GM12891 (cell line): ENCODE measurements at regions not wholly inside any gene's neighbourhood (a gene's known extent, or its start where the extent isn't known, plus 50 kb on each side); places are given as distances from the start of the nearest gene placed in this dataset.
"Not testable (repeated sequence)": the region's sequence is repeated elsewhere in the genome, so short reads cannot be mapped to it uniquely, and the experiment has no call there.

ENCODE experiments used
- DNase-seq: peaks from one replicate; pipeline ENCODE4 v3.0.0; 2011; ENCODE audit warnings: low spot score; ENCODE audit not compliant: insufficient read length
- FAIRE-seq: peaks from 2 replicates; lab custom pipeline; 2011; peaks lifted over from hg19 to GRCh38; lab: Jason Lieb, UNC
- PAX5 ChIP-seq: IDR thresholded peaks from 2 replicates; pipeline ENCODE4 v1.6.1; 2011; ENCODE audit warnings: low read length, moderate library complexity, mild to moderate bottlenecking; ENCODE audit not compliant: insufficient read depth, severe bottlenecking
- POLR2A ChIP-seq: IDR thresholded peaks from 2 replicates; pipeline ENCODE4 v1.6.1; 2011; ENCODE audit warnings: low read depth, low read length, control low read depth
- POLR2AphosphoS5 ChIP-seq: IDR thresholded peaks from 2 replicates; pipeline ENCODE4 v1.6.1; 2011; ENCODE audit warnings: low read depth, low read length, control low read depth
- POU2F2 ChIP-seq: IDR thresholded peaks from 2 replicates; pipeline ENCODE4 v1.6.1; 2011; ENCODE audit warnings: low read depth, mild to moderate bottlenecking, control low read depth, low read length, moderate library complexity
- SPI1 ChIP-seq: IDR thresholded peaks from 2 replicates; pipeline ENCODE4 v1.6.1; 2011; ENCODE audit warnings: low read depth, low read length, control low read depth
- TAF1 ChIP-seq: IDR thresholded peaks from 2 replicates; pipeline ENCODE4 v1.6.1; 2011; ENCODE audit warnings: low read depth, low read length, control low read depth

DNA sequence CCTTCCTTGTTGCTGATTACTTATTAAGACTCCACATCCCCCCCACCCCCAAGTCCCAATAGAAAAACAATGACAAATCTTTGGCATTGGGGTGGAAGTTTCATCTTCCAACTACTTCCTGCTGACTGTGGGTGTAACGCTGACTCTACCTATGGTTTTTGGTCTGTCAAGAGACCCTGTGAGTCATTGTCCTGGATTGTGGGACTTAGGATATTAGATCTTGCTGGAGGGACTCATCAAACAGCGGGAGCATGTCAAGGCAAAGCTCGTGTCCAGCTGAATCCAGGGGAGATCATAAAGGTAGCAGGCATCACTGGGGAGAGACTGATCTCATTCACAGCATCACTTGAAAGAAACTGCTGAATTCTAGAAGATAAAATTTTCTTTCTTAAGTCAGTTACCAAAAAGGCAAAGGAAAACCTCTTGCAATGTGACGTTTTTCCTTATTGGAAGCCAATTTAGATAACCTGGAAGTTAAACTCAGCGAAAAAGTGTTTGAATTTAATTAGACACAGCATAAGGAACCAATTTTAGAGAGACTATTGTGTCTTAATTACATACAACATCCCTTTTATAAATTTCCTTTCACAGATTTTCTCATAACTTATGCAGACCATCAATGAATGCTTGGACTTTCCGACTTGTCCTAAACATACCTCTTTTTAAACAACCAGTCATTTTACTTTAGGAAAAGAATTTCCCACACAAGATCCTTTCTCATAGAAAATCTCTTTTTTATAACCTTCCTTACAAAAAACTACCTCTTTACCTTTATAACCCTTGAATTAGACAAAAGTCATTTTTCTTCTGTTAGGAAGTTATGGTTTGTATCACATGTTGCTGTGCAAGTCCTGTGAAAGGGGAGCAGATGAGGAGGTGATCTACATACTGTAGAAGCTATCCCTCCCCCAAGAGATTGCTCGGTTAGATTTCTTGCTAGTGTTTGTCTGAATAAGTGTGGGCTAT is 94.6 kb upstream of the SCAF11 start:
- no peak for FAIRE-seq
- no peak for DNase-seq
- TF ChIP-seq SPI1 (no peak), POU2F2 (no peak), PAX5 (no peak), TAF1 (no peak), POLR2AphosphoS5 (no peak), POLR2A (no peak)

DNA sequence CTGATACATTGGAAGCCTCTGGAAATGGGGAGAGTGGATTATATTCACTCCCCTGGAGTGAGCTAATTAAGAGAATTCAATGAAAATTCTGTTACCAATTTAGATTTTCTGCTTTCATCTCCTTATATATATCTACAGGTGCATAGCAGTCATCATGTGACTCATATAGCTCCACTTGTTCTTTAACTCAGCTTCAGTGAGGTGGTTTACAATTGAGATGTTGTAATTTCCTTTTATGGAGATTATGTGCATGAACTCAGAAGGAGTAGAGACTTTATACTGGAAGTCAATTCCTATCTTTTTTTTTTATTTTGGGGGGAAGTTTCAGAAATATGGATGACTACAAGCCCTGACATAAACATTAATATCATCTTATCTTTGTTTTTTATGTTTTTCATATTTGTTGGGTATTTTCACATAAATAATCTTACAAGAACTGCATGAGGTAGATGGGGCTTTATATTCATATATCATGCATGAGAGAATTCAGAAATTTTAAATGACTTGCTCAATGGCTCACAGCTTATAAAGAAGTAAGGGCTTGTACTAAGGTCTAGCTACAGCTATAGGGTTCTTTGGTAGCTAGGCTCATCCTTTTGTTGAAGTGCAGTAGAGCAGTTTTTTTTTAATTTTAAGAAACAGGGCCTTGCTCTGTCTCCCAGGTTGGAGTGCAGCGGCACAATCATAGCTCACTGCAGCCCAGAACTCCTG is 92.3 kb upstream of the SCAF11 start:
- TF ChIP-seq POLR2AphosphoS5 (no peak), POLR2A (no peak), SPI1 (no peak), PAX5 (no peak), TAF1 (no peak), POU2F2 (no peak)
- FAIRE-seq (no peak), DNase-seq (no peak)

DNA sequence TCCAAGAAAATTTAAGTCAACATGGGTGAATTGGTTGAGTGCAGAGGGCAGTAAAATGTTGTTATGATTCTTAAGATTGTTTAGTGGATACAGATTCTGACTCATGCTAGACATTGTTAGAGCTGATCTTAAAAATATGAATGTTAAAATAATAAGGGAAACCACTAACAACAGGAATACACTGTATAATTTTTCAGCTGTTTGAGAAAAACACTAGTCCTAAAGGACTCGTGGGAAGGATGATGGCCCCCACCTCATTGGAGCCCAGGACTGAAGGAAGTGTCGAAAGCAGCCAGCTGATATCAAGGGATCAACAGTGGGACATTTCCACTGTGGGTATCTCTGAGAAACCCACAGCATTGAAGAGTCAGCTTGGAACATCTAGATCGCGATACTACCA is 82.9 kb upstream of the SCAF11 start:
- FAIRE-seq (no peak), DNase-seq (no peak)
- TF ChIP-seq POLR2AphosphoS5 (no peak), PAX5 (no peak), POU2F2 (no peak), SPI1 (no peak), TAF1 (no peak), POLR2A (no peak)

DNA sequence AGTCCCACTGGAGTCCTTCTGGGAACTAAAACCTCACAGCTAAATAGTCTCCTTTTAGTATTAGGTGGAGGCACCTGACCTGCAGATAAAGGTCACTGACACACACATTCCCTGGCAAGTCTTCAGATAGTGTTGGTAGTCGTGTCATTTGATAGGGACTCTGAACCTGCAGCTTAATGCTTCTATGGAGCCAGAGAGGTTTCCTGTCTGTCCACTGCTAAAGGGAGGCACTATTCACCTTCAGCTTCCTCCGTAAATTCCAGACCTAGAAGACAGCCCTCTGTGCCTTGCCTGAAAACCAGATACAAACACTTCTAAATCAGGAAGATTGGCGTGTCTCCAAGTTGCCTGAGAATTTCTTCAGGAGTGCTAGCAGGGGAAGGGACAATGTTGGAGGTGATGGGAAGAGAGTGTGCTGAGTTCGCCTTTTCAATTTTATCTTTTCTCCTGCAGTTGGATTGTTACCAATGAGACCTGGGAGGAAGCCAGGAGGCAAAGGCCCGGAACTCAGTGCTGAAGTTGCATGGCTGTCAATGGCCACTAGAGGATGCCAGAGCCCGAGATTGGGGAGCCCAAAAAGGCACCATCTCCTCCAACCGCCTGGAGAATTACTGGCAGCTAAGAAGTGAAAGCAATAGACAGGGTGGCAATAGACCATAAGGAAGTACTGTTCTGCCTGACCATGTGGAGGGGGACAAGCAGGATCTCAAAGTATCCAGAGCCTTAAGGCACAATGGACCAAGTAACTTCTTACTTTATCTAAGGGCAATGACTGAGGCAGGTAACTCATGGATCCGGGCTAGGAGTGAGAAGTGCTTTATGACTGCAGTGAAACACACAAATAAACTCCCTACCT is 81.6 kb upstream of the SCAF11 start:
- FAIRE-seq, result peak; percentile 88
- TF ChIP-seq POLR2AphosphoS5 (no peak), SPI1 (peak; percentile 36; the same call in 1 of the 2 replicates)
- peak; percentile 27 for DNase-seq

- DNase-seq, result no peak
- FAIRE-seq, result no peak
- TF ChIP-seq SPI1 (no peak), POLR2A (no peak), POU2F2 (no peak), POLR2AphosphoS5 (no peak), PAX5 (no peak)
Observed at GRCh38 chr12:46071335-46071734, 81.0 kb upstream of the SCAF11 start.

- no peak for TF ChIP-seq POLR2A
- TF ChIP-seq POU2F2, result no peak
- no peak for TF ChIP-seq PAX5
- TF ChIP-seq TAF1, result no peak
- TF ChIP-seq POLR2AphosphoS5, result no peak
- no peak for TF ChIP-seq SPI1
- DNase-seq (no peak), FAIRE-seq (no peak)
Observed at GRCh38 chr12:46067094-46067493, 76.7 kb upstream of the SCAF11 start.

GRCh38 chr12:46065412-46066166 is 75.2 kb upstream of the SCAF11 start:
- FAIRE-seq (no peak), DNase-seq (no peak)
- TF ChIP-seq POLR2AphosphoS5 (no peak), POLR2A (no peak), POU2F2 (no peak), TAF1 (no peak), SPI1 (peak; percentile 80)

DNA sequence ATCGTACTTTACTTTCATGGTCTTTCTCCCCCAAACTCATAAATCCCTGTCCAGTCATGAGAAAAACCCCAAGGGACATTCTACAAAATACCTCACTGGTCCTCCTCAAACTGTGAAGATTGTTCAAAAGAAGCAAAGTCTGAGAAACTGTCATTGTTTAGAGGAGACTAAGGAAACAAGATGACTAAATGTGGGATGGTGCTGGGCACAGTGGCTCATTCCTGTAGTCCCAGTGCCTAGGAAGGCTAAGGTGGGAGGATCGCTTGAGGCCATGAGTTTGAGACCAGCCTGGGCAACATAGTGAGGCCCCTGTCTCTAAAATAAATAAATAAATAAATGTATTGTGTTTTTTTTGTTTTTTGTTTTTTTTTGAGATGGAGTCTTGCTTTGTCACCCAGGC is 74.2 kb upstream of the SCAF11 start:
- TF ChIP-seq POLR2AphosphoS5, result no peak
- no peak for TF ChIP-seq PAX5
- TF ChIP-seq TAF1, result no peak
- no peak for TF ChIP-seq POLR2A
- no peak for TF ChIP-seq POU2F2
- TF ChIP-seq SPI1, result no peak
- DNase-seq, result no peak
- no peak for FAIRE-seq

DNA sequence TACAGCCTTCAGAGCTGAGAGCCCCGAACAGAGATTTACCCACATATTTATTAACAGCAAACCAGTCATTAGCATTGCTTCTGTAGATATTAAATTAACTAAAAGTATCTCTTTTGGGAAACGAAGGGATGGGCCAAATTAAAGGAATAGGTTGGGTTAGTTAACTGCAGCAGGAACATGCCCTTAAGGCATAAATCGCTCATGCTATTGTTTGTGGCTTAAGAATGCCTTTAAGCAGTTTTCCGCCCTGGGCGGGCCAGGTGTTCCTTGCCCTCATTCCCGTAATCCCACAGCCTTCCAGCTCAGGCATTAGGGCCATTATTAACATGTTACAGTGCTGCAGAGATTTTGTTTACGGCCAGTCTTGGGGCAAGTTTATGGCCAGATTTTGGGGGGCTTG is 68.3 kb upstream of the SCAF11 start:
- DNase-seq, FAIRE-seq: not testable (repeated sequence)
